K562 (cell line): ENCODE measurements at regions not wholly inside any gene's neighbourhood (a gene's known extent, or its start where the extent isn't known, plus 50 kb on each side); places are given as distances from the start of the nearest gene placed in this dataset.

Experiments
- ATAC-seq: fragments of 200-7000 bp; cut with Tn5 transposase; 3 replicates; pipeline ENCODE4 v1.9.1; 2020; ENCODE audit warnings: moderate library complexity
- BruUV-seq: library from RNA; stranded (reverse); fragments of 400-500 nt; replicated peaks from 2 replicates; lab custom pipeline; 2021; lab: Mats Ljungman, UMichigan
- CTCF ChIA-PET: fragments of 300-600 bp; formaldehyde crosslinking; extraction: SDS; loops from one replicate; lab custom pipeline; 2021; ENCODE audit warnings: low intra/inter-chr PET ratio; lab: Yijun Ruan, JAX
- POLR2A ChIA-PET: fragments of 300-600, 350-650 bp; sonication (Branson Sonifier 250); formaldehyde crosslinking; extraction: SDS; loops from one replicate; lab custom pipeline; 2021; ENCODE audit warnings: antibody characterized with exemption, inconsistent platforms; lab: Yijun Ruan, JAX
- DNase-seq, 4 experiments: peaks; one replicate each; pipeline versions ENCODE4 v3.0.0 to v3.0.0-alpha.2; 2011 to 2018; ENCODE audit warnings: low spot score in 3 of 4, mixed read lengths in 3 of 4; ENCODE audit errors: extremely low read depth in 1 of 4
- FAIRE-seq: peaks from 2 replicates; lab custom pipeline; 2011; peaks lifted over from hg19 to GRCh38; lab: Jason Lieb, UNC
- H2AFZ ChIP-seq: 2 replicates; pipeline ENCODE4 v1.6.0; 2011; ENCODE audit warnings: low read depth, low read length, control low read depth, inconsistent platforms
- H3K27ac ChIP-seq: fragments of 200-600 bp; 3 replicates; pipeline ENCODE4 v1.8.0; 2011; ENCODE audit warnings: low read depth, mild to moderate bottlenecking, control low read depth, inconsistent platforms, low read length, moderate library complexity, mixed read lengths; ENCODE audit errors: extremely low read depth
- H3K27me3 ChIP-seq, 2 experiments: fragments of 300-600 bp in 1 of 2; 2 replicates in 1 of 2; 3 replicates in 1 of 2; pipeline versions ENCODE4 v1.6.0 to v1.8.0; 2011; ENCODE audit warnings: inconsistent platforms in 2 of 2, low read length in 2 of 2, mild to moderate bottlenecking in 1 of 2, mixed read lengths in 1 of 2, moderate library complexity in 1 of 2; ENCODE audit not compliant: control insufficient read depth in 2 of 2, insufficient read depth in 2 of 2
- H3K36me3 ChIP-seq: fragments of 300-600 bp; 3 replicates; pipeline ENCODE4 v1.8.0; 2011; ENCODE audit warnings: mild to moderate bottlenecking, low read length, inconsistent platforms; ENCODE audit not compliant: control insufficient read depth, insufficient read depth
- H3K4me1 ChIP-seq, 2 experiments: fragments of 200-600 bp in 1 of 2; replicated peaks in 1 of 2; 2 replicates in 1 of 2; 3 replicates in 1 of 2; pipeline versions ENCODE4 v1.5.1 to v1.8.0; 2011; ENCODE audit warnings: inconsistent platforms in 2 of 2, low read length in 2 of 2, mild to moderate bottlenecking in 1 of 2, mixed read lengths in 1 of 2, moderate library complexity in 1 of 2; ENCODE audit not compliant: control insufficient read depth in 2 of 2, insufficient read depth in 2 of 2
- H3K4me2 ChIP-seq: 2 replicates; pipeline ENCODE4 v1.6.1; 2011; ENCODE audit warnings: low read length, control low read depth, inconsistent platforms, mixed read lengths; ENCODE audit not compliant: insufficient read depth
- H3K4me3 ChIP-seq: fragments of 200-600 bp; sonication (generic), shearing (Covaris generic); 2 replicates; pipeline ENCODE4 v1.5.1; 2016; ENCODE audit warnings: control low read depth, inconsistent platforms
- H3K79me2 ChIP-seq: fragments of 200-600 bp; 3 replicates; pipeline ENCODE4 v1.8.0; 2011; ENCODE audit warnings: low read length, inconsistent platforms; ENCODE audit not compliant: control insufficient read depth, insufficient read depth
- H3K9ac ChIP-seq, 2 experiments: 2 replicates each; pipeline versions ENCODE4 v1.6.0 to v1.6.1; 2011; ENCODE audit warnings: low read depth in 2 of 2, low read length in 2 of 2, control low read depth in 1 of 2, inconsistent platforms in 1 of 2, mild to moderate bottlenecking in 1 of 2, mixed read lengths in 1 of 2; ENCODE audit not compliant: insufficient read depth in 1 of 2
- H3K9me1 ChIP-seq: one replicate; pipeline ENCODE4 v1.6.0; 2011; ENCODE audit warnings: inconsistent platforms, mild to moderate bottlenecking, low read length, moderate library complexity; ENCODE audit not compliant: control insufficient read depth, insufficient read depth
- H3K9me3 ChIP-seq: replicated peaks from 2 replicates; pipeline ENCODE4 v1.5.1; 2011; ENCODE audit warnings: low read depth, low read length, inconsistent platforms; ENCODE audit not compliant: control insufficient read depth, insufficient read depth
- H4K20me1 ChIP-seq: replicated peaks from 2 replicates; pipeline ENCODE4 v1.6.1; 2011; ENCODE audit warnings: low read length, inconsistent platforms, mixed read lengths; ENCODE audit not compliant: control insufficient read depth, insufficient read depth
- CTCF ChIP-seq, 3 experiments: IDR thresholded peaks in 2 of 3; conservative IDR thresholded peaks in 1 of 3; 2 replicates each; pipeline ENCODE4 v1.5.1; 2011 to 2012; ENCODE audit warnings: low read length in 3 of 3, mild to moderate bottlenecking in 3 of 3, control low read depth in 2 of 3, improper control_type of control experiment in 1 of 3, inconsistent platforms in 1 of 3, low read depth in 1 of 3, mixed read lengths in 1 of 3, moderate library complexity in 1 of 3; ENCODE audit not compliant: insufficient read depth in 2 of 3
- MIER1 ChIP-seq: fragments of 450-650 bp; IDR thresholded peaks from 2 replicates; pipeline ENCODE4 v1.6.1; 2016; ENCODE audit warnings: antibody characterized with exemption, mild to moderate bottlenecking, low read depth
- NFYB ChIP-seq: IDR thresholded peaks from 2 replicates; pipeline ENCODE4 v1.6.1; 2011; ENCODE audit warnings: mild to moderate bottlenecking, moderate library complexity; ENCODE audit not compliant: insufficient read length; ENCODE audit errors: extremely low read depth
- NR2F6 ChIP-seq: fragments of 450-650 bp; formaldehyde crosslinking; IDR thresholded peaks from 2 replicates; pipeline ENCODE4 v1.4.0; 2020; ENCODE audit warnings: mild to moderate bottlenecking
- PKNOX1 ChIP-seq: fragments of 450-650 bp; IDR thresholded peaks from 2 replicates; pipeline ENCODE4 v1.6.1; 2016
- RAD21 ChIP-seq, 2 experiments: fragments of 250-450 bp in 1 of 2; fragments of 450-650 bp in 1 of 2; sonication (Bioruptor Pico) in 1 of 2; formaldehyde crosslinking in 1 of 2; IDR thresholded peaks in 1 of 2; conservative IDR thresholded peaks in 1 of 2; 2 replicates each; pipeline versions ENCODE4 v1.4.0 to v1.8.0; 2020 to 2022; ENCODE audit warnings: mild to moderate bottlenecking in 2 of 2, moderate library complexity in 1 of 2
- RBM34 ChIP-seq: fragments of 200-400 bp; formaldehyde crosslinking; IDR thresholded peaks from 2 replicates; pipeline ENCODE4 v1.6.1; 2018; ENCODE audit warnings: low read length, borderline replicate concordance; ENCODE audit not compliant: insufficient read depth
- RFX7 ChIP-seq: fragments of 250-450 bp; sonication (Bioruptor Pico); IDR thresholded peaks from 2 replicates; pipeline ENCODE4 v1.5.1; 2021; ENCODE audit warnings: mild to moderate bottlenecking
- YY1 ChIP-seq, 3 experiments: IDR thresholded peaks; 2 replicates each; pipeline ENCODE4 v1.6.1; 2011; ENCODE audit warnings: low read length in 2 of 3, mild to moderate bottlenecking in 2 of 3, moderate library complexity in 2 of 3, borderline replicate concordance in 1 of 3, control low read depth in 1 of 3, low read depth in 1 of 3; ENCODE audit not compliant: insufficient read depth in 3 of 3, insufficient replicate concordance in 2 of 3, control insufficient read depth in 1 of 3, insufficient read length in 1 of 3; ENCODE audit errors: extremely low read depth in 1 of 3
- ZNF184 ChIP-seq: sonication (generic); formaldehyde crosslinking; IDR thresholded peaks from 2 replicates; pipeline ENCODE4 v1.5.0; 2020; ENCODE audit warnings: missing genetic modification reagents
- ZZZ3 ChIP-seq: fragments of 450-650 bp; IDR thresholded peaks from 2 replicates; pipeline ENCODE4 v1.6.1; 2016; ENCODE audit warnings: antibody characterized with exemption, mild to moderate bottlenecking, moderate library complexity
- WGBS: fragments of 100-300 bp; shearing (Covaris generic); methylation state at CpG from one replicate; pipeline ENCODE4 v1.1.6; 2016; ENCODE audit warnings: low coverage, mixed read lengths; ENCODE audit not compliant: insufficient coverage; ENCODE audit errors: missing lambda C conversion rate; 5-methylcytosine and 5-hydroxymethylcytosine counted together
- in situ Hi-C: fragments of 300-500 bp; cut with MboI; formaldehyde crosslinking; loops from 4 replicates; pipeline ENCODE4 v1.15.0; 2018; ENCODE audit warnings: inconsistent platforms, mixed read lengths
- intact Hi-C: fragments of 100-400 bp; cut with micrococcal nuclease; formaldehyde crosslinking; loops from 2 replicates; pipeline ENCODE4 v1.14.2; 2022

- no peak overlapping the region for H3K4me2 ChIP-seq
- no peak overlapping the region for H2AFZ ChIP-seq
- ATAC-seq (peak; percentile 70), DNase-seq (peak in 1 of 4 experiments; percentile 18), FAIRE-seq (peak; percentile 64)
- peak; percentile 34 to 46 (median 41); a peak in 3 of 6 replicates for TF ChIP-seq CTCF (IDR thresholded peaks at IDR 0.05 in 2 of 3, conservative IDR thresholded peaks at IDR 0.05 in 1 of 3; ENCODE audit: insufficient read depth in 2 of 3, low read depth in 1 of 3, low read length in 3 of 3)
- no peak for TF ChIP-seq ZZZ3
- TF ChIP-seq ZNF184, result no peak
- TF ChIP-seq NFYB, result no peak
- TF ChIP-seq RAD21 (CRISPR knock-in tag; conservative IDR thresholded peaks at IDR 0.05 in 1 of 2, IDR thresholded peaks at IDR 0.05 in 1 of 2), result peak in 1 of 2 experiments; percentile 27; a peak in 1 of 4 replicates
- no peak for TF ChIP-seq YY1 (IDR thresholded peaks at IDR 0.05; ENCODE audit: borderline replicate concordance in 1 of 3, control insufficient read depth in 1 of 3, extremely low read depth in 1 of 3, insufficient read depth in 3 of 3, insufficient read length in 1 of 3, insufficient replicate concordance in 2 of 3, low read depth in 1 of 3, low read length in 2 of 3)
- no peak for TF ChIP-seq RBM34
- no peak for TF ChIP-seq MIER1
- TF ChIP-seq NR2F6 (CRISPR knock-in tag), result no peak
- 0 out of 2 replicates have a peak, but pooled peaks have one; percentile 36 for TF ChIP-seq PKNOX1
- TF ChIP-seq RFX7 (CRISPR knock-in tag), result no peak
- H3K36me3 ChIP-seq, result no peaks in the 10 kb centered on the region
- no peaks in the 10 kb centered on the region for H3K9me3 ChIP-seq
- H3K79me2 ChIP-seq, result no peaks in the 10 kb centered on the region
- ChIA-PET POLR2A (interaction anchor here (1.7 kb wide), 1 partner anchor 10 kb away, joined by 4 read pairs; no protein-coding TSS in a partner anchor), CTCF (interaction anchor here (0.6 kb wide), 1 partner anchor 321 kb away, joined by 3 read pairs; no protein-coding TSS in a partner anchor)
- no peak overlapping the region for H3K27ac ChIP-seq
- no peaks in the 10 kb centered on the region for H3K9me1 ChIP-seq
- H3K9ac ChIP-seq, result no peak overlapping the region
- in situ Hi-C loops (no loop called here), intact Hi-C loops (no loop called here)
- H4K20me1 ChIP-seq, result no peaks in the 10 kb centered on the region
- H3K27me3 ChIP-seq, result peaks cover 6 to 28% of the 10 kb centered on the region in 2 experiments; a peak in 3 of 5 replicates
- WGBS, result 0% methylated on average over 6 of the region's 6 CpGs
- no peak overlapping the region for H3K4me3 ChIP-seq
- H3K4me1 ChIP-seq, result no peaks in the 10 kb centered on the region
- BruUV-seq, result no TSS peak
These were observed 351.4 kb downstream of the NPHP4 start for GRCh38 chr1:5640845-5641244.
